Sigmoid colon (tissue), 6 donors: ENCODE measurements at regions not wholly inside any gene's neighbourhood (a gene's known extent, or its start where the extent isn't known, plus 50 kb on each side); places are given as distances from the start of the nearest gene placed in this dataset.

ENCODE experiments used
- DNase-seq: peaks from one replicate; pipeline ENCODE4 v3.0.0-alpha.2; 2019
- H3K27ac ChIP-seq, 4 donors: fragments of 200-600 bp; sonication (generic); one replicate each; pipeline ENCODE4 v1.5.1; 2016 to 2019; ENCODE audit warnings: mild to moderate bottlenecking in 1 of 4
- H3K27me3 ChIP-seq, 3 donors: fragments of 200-600 bp; sonication (generic); one replicate each; pipeline ENCODE4 v1.5.1; 2019; ENCODE audit warnings: mild to moderate bottlenecking in 1 of 3
- H3K36me3 ChIP-seq, 4 donors: fragments of 200-600 bp; sonication (generic); one replicate each; pipeline ENCODE4 v1.5.1; 2016 to 2019
- H3K4me1 ChIP-seq, 4 donors: fragments of 200-600 bp; sonication (generic); one replicate each; pipeline ENCODE4 v1.5.1; 2017 to 2019
- H3K4me3 ChIP-seq, 4 donors: fragments of 200-600 bp; sonication (generic); one replicate each; pipeline ENCODE4 v1.5.1; 2017 to 2019; ENCODE audit warnings: mild to moderate bottlenecking in 2 of 4, moderate library complexity in 1 of 4
- H3K9me3 ChIP-seq, 4 donors: fragments of 200-600 bp in 3 of 4; sonication (generic) in 3 of 4; one replicate each; pipeline versions ENCODE4 v1.5.1 to v1.6.1; 2013 to 2019
- CTCF ChIP-seq, 4 experiments: fragments of 450-650 bp in 3 of 4; fragments of 200-600 bp in 1 of 4; IDR thresholded peaks; one replicate each; pipeline ENCODE4 v1.5.1; 2016 to 2019; ENCODE audit warnings: antibody characterized with exemption in 4 of 4, mild to moderate bottlenecking in 3 of 4, moderate library complexity in 2 of 4
- EP300 ChIP-seq, 4 donors: sonication (generic); formaldehyde crosslinking; IDR thresholded peaks; one replicate each; pipeline ENCODE4 v1.6.1; 2017; ENCODE audit warnings: antibody characterized with exemption in 4 of 4
- POLR2A ChIP-seq, 2 donors: fragments of 450-650 bp; IDR thresholded peaks; one replicate each; pipeline ENCODE4 v1.6.1; 2016; ENCODE audit warnings: antibody characterized with exemption in 2 of 2, mild to moderate bottlenecking in 2 of 2, moderate library complexity in 2 of 2
- POLR2AphosphoS5 ChIP-seq, 4 donors: sonication (generic); formaldehyde crosslinking; IDR thresholded peaks; one replicate each; pipeline ENCODE4 v1.6.1; 2017; ENCODE audit warnings: antibody characterized with exemption in 4 of 4
- WGBS, 2 donors: extraction: QIAGEN DNeasy Blood & Tissue Kit; methylation state at CpG; one replicate each; pipeline ENCODE4 v1.1.7; 2013; 5-methylcytosine and 5-hydroxymethylcytosine counted together
- intact Hi-C: fragments of 100-400 bp; cut with DNase I; formaldehyde crosslinking; loops from one replicate; pipeline ENCODE4 v1.15.1; 2023
- donor health status: healthy with polysubstance abuse.
- donor health status: healthy.

DNA sequence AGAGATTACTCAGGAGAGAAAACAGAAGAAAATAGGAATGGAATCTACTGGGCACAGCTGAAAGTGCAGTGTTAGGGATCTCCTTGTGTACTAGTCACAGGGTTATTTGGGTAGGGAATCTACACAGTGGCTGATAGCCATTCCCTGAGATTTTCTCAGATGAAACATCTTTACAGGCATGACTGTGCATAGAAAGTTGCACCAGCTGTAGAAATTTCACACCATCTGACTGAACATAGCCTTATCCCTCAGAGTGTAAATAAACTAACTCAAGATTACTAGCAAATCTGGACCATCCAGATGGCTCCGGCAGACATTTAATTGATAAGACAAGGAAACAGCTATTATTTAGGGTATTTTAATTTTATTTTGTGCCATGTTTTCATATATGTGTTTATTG is 2053.5 kb upstream of the TENM3 start:
- intact Hi-C loops: no loop called here
- H3K9me3 ChIP-seq: no peaks in the 10 kb centered on the region
- H3K27me3 ChIP-seq: no peaks in the 10 kb centered on the region
- TF ChIP-seq EP300 (IDR thresholded peaks at IDR 0.05): no peak
- no peak for TF ChIP-seq POLR2AphosphoS5 (IDR thresholded peaks at IDR 0.05)
- TF ChIP-seq CTCF (IDR thresholded peaks at IDR 0.05): no peak
- no peak for TF ChIP-seq POLR2A (IDR thresholded peaks at IDR 0.05)
- H3K27ac ChIP-seq: no peak overlapping the region
- no peaks in the 10 kb centered on the region for H3K4me1 ChIP-seq
- H3K36me3 ChIP-seq: no peaks in the 10 kb centered on the region
- H3K4me3 ChIP-seq: no peak overlapping the region
- DNase-seq: no peak
- WGBS, 2 donors: 79 to 89% methylated on average over 1 of the region's 1 CpG

GRCh38 chr4:180190382-180190781 is 2052.8 kb upstream of the TENM3 start:
- WGBS, 2 donors: 19 to 38% methylated on average over 2 of the region's 2 CpGs
- H3K27me3 ChIP-seq: no peaks in the 10 kb centered on the region
- no peaks in the 10 kb centered on the region for H3K4me1 ChIP-seq
- intact Hi-C loops: no loop called here
- H3K27ac ChIP-seq: no peak overlapping the region
- no peak for DNase-seq
- no peaks in the 10 kb centered on the region for H3K36me3 ChIP-seq
- TF ChIP-seq POLR2A (IDR thresholded peaks at IDR 0.05) (no peak), EP300 (IDR thresholded peaks at IDR 0.05) (no peak), CTCF (IDR thresholded peaks at IDR 0.05) (no peak), POLR2AphosphoS5 (IDR thresholded peaks at IDR 0.05) (no peak)
- no peak overlapping the region for H3K4me3 ChIP-seq
- H3K9me3 ChIP-seq: no peaks in the 10 kb centered on the region

GRCh38 chr4:180197471-180197870 is 2045.7 kb upstream of the TENM3 start:
- WGBS, 2 donors: 66 to 75% methylated on average over 6 of the region's 6 CpGs
- no peak overlapping the region for H3K27ac ChIP-seq
- no peak for TF ChIP-seq POLR2AphosphoS5 (IDR thresholded peaks at IDR 0.05)
- TF ChIP-seq CTCF (IDR thresholded peaks at IDR 0.05): no peak
- no peak for TF ChIP-seq POLR2A (IDR thresholded peaks at IDR 0.05)
- no peak for TF ChIP-seq EP300 (IDR thresholded peaks at IDR 0.05)
- H3K36me3 ChIP-seq: no peaks in the 10 kb centered on the region
- H3K27me3 ChIP-seq: no peaks in the 10 kb centered on the region
- H3K4me1 ChIP-seq: no peaks in the 10 kb centered on the region
- intact Hi-C loops: no loop called here
- no peaks in the 10 kb centered on the region for H3K9me3 ChIP-seq
- no peak for DNase-seq
- H3K4me3 ChIP-seq: no peak overlapping the region

- H3K4me1 ChIP-seq: no peaks in the 10 kb centered on the region
- no peak for TF ChIP-seq EP300 (IDR thresholded peaks at IDR 0.05)
- H3K9me3 ChIP-seq: no peaks in the 10 kb centered on the region
- WGBS, 2 donors: 84 to 92% methylated on average over 3 of the region's 3 CpGs
- no peaks in the 10 kb centered on the region for H3K36me3 ChIP-seq
- no peak overlapping the region for H3K27ac ChIP-seq
- intact Hi-C loops: no loop called here
- H3K4me3 ChIP-seq: no peak overlapping the region
- no peak for DNase-seq
- H3K27me3 ChIP-seq: no peaks in the 10 kb centered on the region
Measured at GRCh38 chr4:180203349-180203748, 2039.9 kb upstream of the TENM3 start.

- H3K27ac ChIP-seq: no peak overlapping the region
- TF ChIP-seq EP300 (IDR thresholded peaks at IDR 0.05): no peak
- TF ChIP-seq POLR2AphosphoS5 (IDR thresholded peaks at IDR 0.05): no peak
- TF ChIP-seq CTCF (IDR thresholded peaks at IDR 0.05): no peak
- no peak for TF ChIP-seq POLR2A (IDR thresholded peaks at IDR 0.05)
- no peaks in the 10 kb centered on the region for H3K4me1 ChIP-seq
- H3K27me3 ChIP-seq: no peaks in the 10 kb centered on the region
- no peaks in the 10 kb centered on the region for H3K9me3 ChIP-seq
- no peak for DNase-seq
- H3K4me3 ChIP-seq: no peak overlapping the region
- WGBS, 2 donors: 91 to 92% methylated on average over 4 of the region's 4 CpGs
- no peaks in the 10 kb centered on the region for H3K36me3 ChIP-seq
- intact Hi-C loops: no loop called here
Measured at GRCh38 chr4:180205276-180205675, 2037.9 kb upstream of the TENM3 start.
